Ovary (tissue), 3 donors: ENCODE measurements at regions not wholly inside any gene's neighbourhood (a gene's known extent, or its start where the extent isn't known, plus 50 kb on each side); places are given as distances from the start of the nearest gene placed in this dataset.

Experiments
- CTCF ChIP-seq, 3 donors: fragments of 450-650 bp in 2 of 3; fragments of 200-600 bp in 1 of 3; IDR thresholded peaks; one replicate each; pipeline versions ENCODE4 v1.5.1 to v1.8.0; 2016 to 2022; ENCODE audit warnings: antibody characterized with exemption in 3 of 3, mild to moderate bottlenecking in 1 of 3
- POLR2A ChIP-seq: fragments of 450-650 bp; IDR thresholded peaks from one replicate; pipeline ENCODE4 v1.6.1; 2017; ENCODE audit warnings: antibody characterized with exemption, mild to moderate bottlenecking, moderate library complexity
- donor health status: DM: no; HTN: no; CAD: no.

- TF ChIP-seq CTCF (IDR thresholded peaks at IDR 0.05) = no peak
- no peak for TF ChIP-seq POLR2A
Observed at GRCh38 chr1:235051521-235051920, 77.1 kb downstream of the TOMM20 start.
